Urothelium cell line (cell line): ENCODE measurements at regions not wholly inside any gene's neighbourhood (a gene's known extent, or its start where the extent isn't known, plus 50 kb on each side); places are given as distances from the start of the nearest gene placed in this dataset.
A peak's percentile ranks its signal among the peaks of the same experiment; 100 is the strongest.
"Not testable (repeated sequence)": the region's sequence is repeated elsewhere in the genome, so short reads cannot be mapped to it uniquely, and the experiment has no call there.

ENCODE experiments used
- DNase-seq: peaks from one replicate; pipeline ENCODE4 v3.0.0; 2011; ENCODE audit warnings: low spot score, mixed read lengths
- FAIRE-seq: peaks from 2 replicates; lab custom pipeline; 2011; peaks lifted over from hg19 to GRCh38; lab: Jason Lieb, UNC

- peak; percentile 33 for DNase-seq
These were observed 563.9 kb upstream of the NR5A2 start for GRCh38 chr1:199463521-199464127.

GRCh38 chr1:199466961-199467360 lies 560.5 kb upstream of the NR5A2 start:
- DNase-seq = no peak
- FAIRE-seq = no peak

More at GRCh38 chr1:199463521-199464127, 563.9 kb upstream of the NR5A2 start:
- FAIRE-seq = no peak

- DNase-seq (no peak), FAIRE-seq (no peak)
These were observed 555.5 kb upstream of the NR5A2 start for GRCh38 chr1:199472018-199472417.

GRCh38 chr1:199472978-199473377 lies 554.5 kb upstream of the NR5A2 start:
- DNase-seq (no peak), FAIRE-seq (no peak)

GRCh38 chr1:199474738-199475137 lies 552.8 kb upstream of the NR5A2 start:
- no peak for DNase-seq
- no peak for FAIRE-seq

- DNase-seq (no peak), FAIRE-seq (no peak)
These were observed 545.1 kb upstream of the NR5A2 start for GRCh38 chr1:199482426-199482825.

- DNase-seq (no peak), FAIRE-seq (no peak)
These were observed 537.9 kb upstream of the NR5A2 start for GRCh38 chr1:199489594-199489993.

GRCh38 chr1:199490769-199491527 lies 536.6 kb upstream of the NR5A2 start:
- DNase-seq (peak; percentile 48), FAIRE-seq (no peak)

- FAIRE-seq = no peak
- DNase-seq = no peak
These were observed 532.1 kb upstream of the NR5A2 start for GRCh38 chr1:199495432-199495831.

GRCh38 chr1:199498802-199499201 lies 528.7 kb upstream of the NR5A2 start:
- not testable (repeated sequence) for FAIRE-seq, DNase-seq

GRCh38 chr1:199508072-199508471 lies 519.4 kb upstream of the NR5A2 start:
- DNase-seq (no peak), FAIRE-seq (no peak)

GRCh38 chr1:199508653-199509052 lies 518.9 kb upstream of the NR5A2 start:
- DNase-seq (no peak), FAIRE-seq (no peak)

GRCh38 chr1:199509456-199509855 lies 518.1 kb upstream of the NR5A2 start:
- DNase-seq = no peak
- FAIRE-seq = no peak

GRCh38 chr1:199510314-199510713 lies 517.2 kb upstream of the NR5A2 start:
- FAIRE-seq = no peak
- DNase-seq = no peak

GRCh38 chr1:199512037-199512710 lies 515.3 kb upstream of the NR5A2 start:
- no peak for FAIRE-seq
- no peak for DNase-seq

GRCh38 chr1:199515261-199515660 lies 512.2 kb upstream of the NR5A2 start:
- DNase-seq = no peak
- FAIRE-seq = no peak

- no peak for FAIRE-seq
These were observed 505.2 kb upstream of the NR5A2 start for GRCh38 chr1:199522338-199522737.

GRCh38 chr1:199522936-199523335 lies 504.6 kb upstream of the NR5A2 start:
- FAIRE-seq (no peak), DNase-seq (no peak)

More at GRCh38 chr1:199522338-199522737, 505.2 kb upstream of the NR5A2 start:
- DNase-seq = no peak

- DNase-seq (no peak), FAIRE-seq (no peak)
These were observed 498.2 kb upstream of the NR5A2 start for GRCh38 chr1:199529324-199529723.

- not testable (repeated sequence) for DNase-seq, FAIRE-seq
These were observed 494.1 kb upstream of the NR5A2 start for GRCh38 chr1:199533361-199533760.

GRCh38 chr1:199545780-199546179 lies 481.7 kb upstream of the NR5A2 start:
- no peak for FAIRE-seq
- peak; percentile 17 for DNase-seq

- FAIRE-seq (no peak), DNase-seq (no peak)
These were observed 481.2 kb upstream of the NR5A2 start for GRCh38 chr1:199546323-199546722.
